Esophagus (tissue), 2 donors: ENCODE measurements at regions not wholly inside any gene's neighbourhood (a gene's known extent, or its start where the extent isn't known, plus 50 kb on each side); places are given as distances from the start of the nearest gene placed in this dataset.

ENCODE experiments used
- H3K27ac ChIP-seq, 2 donors: one replicate each; pipeline ENCODE4 v1.5.1; 2013; ENCODE audit warnings: low read depth in 2 of 2, mild to moderate bottlenecking in 2 of 2, inconsistent platforms in 1 of 2, low read length in 1 of 2, moderate library complexity in 1 of 2
- H3K27me3 ChIP-seq, 2 donors: one replicate each; pipeline ENCODE4 v1.6.1; 2013; ENCODE audit warnings: low read length in 2 of 2, control low read depth in 1 of 2, mild to moderate bottlenecking in 1 of 2; ENCODE audit not compliant: insufficient read depth in 2 of 2, control insufficient read depth in 1 of 2
- H3K36me3 ChIP-seq, 2 donors: one replicate each; pipeline ENCODE4 v1.6.1; 2013; ENCODE audit warnings: low read length in 1 of 2; ENCODE audit not compliant: control insufficient read depth in 2 of 2, insufficient read depth in 2 of 2
- H3K4me1 ChIP-seq, 2 donors: one replicate each; pipeline ENCODE4 v1.6.1; 2013; ENCODE audit warnings: low read length in 1 of 2; ENCODE audit not compliant: control insufficient read depth in 2 of 2, insufficient read depth in 2 of 2
- H3K4me3 ChIP-seq, 2 donors: one replicate each; pipeline ENCODE4 v1.5.1; 2013; ENCODE audit warnings: low read length in 2 of 2, mild to moderate bottlenecking in 2 of 2, low read depth in 1 of 2, moderate library complexity in 1 of 2
- H3K9me3 ChIP-seq, 2 donors: one replicate each; pipeline ENCODE4 v1.6.1; 2013; ENCODE audit warnings: mild to moderate bottlenecking in 2 of 2, low read depth in 1 of 2, low read length in 1 of 2, moderate library complexity in 1 of 2; ENCODE audit not compliant: control insufficient read depth in 2 of 2, insufficient read depth in 1 of 2
- WGBS, 2 donors: extraction: QIAGEN DNeasy Blood & Tissue Kit; methylation state at CpG; one replicate each; pipeline ENCODE4 v1.1.7; 2013; 5-methylcytosine and 5-hydroxymethylcytosine counted together
- donor health status: healthy with polysubstance abuse.
- donor health status: Bipolar disorder and iron deficiency.

GRCh38 chr1:193729429-193729828 lies 543.0 kb upstream of the B3GALT2 start:
- Histone ChIP-seq H3K4me3 (no peak overlapping the region), H3K4me1 (no peaks in the 10 kb centered on the region), H3K9me3 (no peaks in the 10 kb centered on the region), H3K27me3 (no peaks in the 10 kb centered on the region), H3K36me3 (no peaks in the 10 kb centered on the region), H3K27ac (no peak overlapping the region)
- WGBS, 2 donors = 60 to 61% methylated on average over 2 of the region's 2 CpGs

GRCh38 chr1:193727850-193728249 lies 541.4 kb upstream of the B3GALT2 start:
- Histone ChIP-seq H3K4me3 (no peak overlapping the region), H3K36me3 (no peaks in the 10 kb centered on the region), H3K27me3 (no peaks in the 10 kb centered on the region), H3K27ac (no peak overlapping the region), H3K4me1 (no peaks in the 10 kb centered on the region), H3K9me3 (no peaks in the 10 kb centered on the region)
- WGBS, 2 donors = 64 to 67% methylated on average over 1 of the region's 1 CpG

DNA sequence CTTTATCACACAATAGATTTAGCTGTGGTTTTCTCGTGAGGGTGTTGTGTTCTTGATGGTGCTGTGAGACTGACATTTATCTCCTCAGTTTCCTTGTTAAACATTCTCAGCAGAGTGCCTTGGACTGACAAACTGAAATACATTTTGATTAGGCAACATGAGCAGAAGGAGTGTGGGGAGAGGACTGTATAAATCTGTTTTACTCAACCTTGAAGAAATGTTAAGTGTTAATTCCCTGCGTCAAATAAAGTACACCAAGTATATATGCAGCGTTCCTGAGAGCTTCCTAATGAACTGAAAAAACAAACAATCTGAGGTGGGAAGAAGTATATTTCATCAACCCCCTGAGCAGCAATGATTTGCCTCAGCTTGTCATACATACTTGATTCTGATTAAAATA lies 540.3 kb upstream of the B3GALT2 start:
- Histone ChIP-seq H3K4me1 (no peaks in the 10 kb centered on the region), H3K27ac (no peak overlapping the region), H3K36me3 (no peaks in the 10 kb centered on the region), H3K27me3 (no peaks in the 10 kb centered on the region), H3K9me3 (no peaks in the 10 kb centered on the region), H3K4me3 (no peak overlapping the region)
- WGBS, 2 donors = 61 to 63% methylated on average over 3 of the region's 3 CpGs

- no peaks in the 10 kb centered on the region for H3K9me3 ChIP-seq
- no peaks in the 10 kb centered on the region for H3K27me3 ChIP-seq
- no peak overlapping the region for H3K4me3 ChIP-seq
- no peak overlapping the region for H3K27ac ChIP-seq
- no peaks in the 10 kb centered on the region for H3K36me3 ChIP-seq
- H3K4me1 ChIP-seq = no peaks in the 10 kb centered on the region
Observed at GRCh38 chr1:193712392-193712791, 526.0 kb upstream of the B3GALT2 start.

DNA sequence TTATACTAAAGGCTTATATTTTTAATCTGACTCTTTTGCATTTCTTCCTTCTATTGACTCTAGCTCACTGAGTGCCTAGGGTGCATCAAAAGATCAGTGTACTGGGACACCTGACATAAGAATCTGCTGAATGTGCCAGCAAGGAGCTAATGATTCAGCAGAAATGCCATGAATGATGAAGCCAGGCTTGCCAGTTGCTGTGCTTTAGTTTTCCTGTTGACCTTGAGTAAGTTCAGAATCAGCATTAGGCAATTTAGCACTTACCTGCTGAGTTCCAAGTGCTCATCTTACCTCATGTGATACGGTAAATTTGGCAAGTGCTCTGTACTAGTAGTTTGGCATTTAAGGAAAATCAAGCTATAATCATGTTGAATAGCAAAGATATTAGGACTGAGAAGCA lies 523.2 kb upstream of the B3GALT2 start:
- H3K9me3 ChIP-seq = no peaks in the 10 kb centered on the region
- H3K27ac ChIP-seq = no peak overlapping the region
- 73 to 78% methylated on average over 1 of the region's 1 CpG for WGBS, 2 donors
- H3K4me1 ChIP-seq = no peaks in the 10 kb centered on the region
- no peak overlapping the region for H3K4me3 ChIP-seq
- H3K36me3 ChIP-seq = no peaks in the 10 kb centered on the region
- H3K27me3 ChIP-seq = no peaks in the 10 kb centered on the region

- H3K36me3 ChIP-seq = no peaks in the 10 kb centered on the region
- 23 to 38% methylated on average over 2 of the region's 2 CpGs for WGBS, 2 donors
- H3K27me3 ChIP-seq = no peaks in the 10 kb centered on the region
- no peaks in the 10 kb centered on the region for H3K9me3 ChIP-seq
- H3K4me1 ChIP-seq = no peaks in the 10 kb centered on the region
- no peak overlapping the region for H3K27ac ChIP-seq
- H3K4me3 ChIP-seq = no peak overlapping the region
Observed at GRCh38 chr1:193707271-193708021, 521.0 kb upstream of the B3GALT2 start.

- Histone ChIP-seq H3K36me3 (no peaks in the 10 kb centered on the region), H3K27ac (no peak overlapping the region), H3K4me1 (no peaks in the 10 kb centered on the region), H3K27me3 (no peaks in the 10 kb centered on the region), H3K9me3 (no peaks in the 10 kb centered on the region), H3K4me3 (no peak overlapping the region)
Observed at GRCh38 chr1:193706766-193707165, 520.4 kb upstream of the B3GALT2 start.

DNA sequence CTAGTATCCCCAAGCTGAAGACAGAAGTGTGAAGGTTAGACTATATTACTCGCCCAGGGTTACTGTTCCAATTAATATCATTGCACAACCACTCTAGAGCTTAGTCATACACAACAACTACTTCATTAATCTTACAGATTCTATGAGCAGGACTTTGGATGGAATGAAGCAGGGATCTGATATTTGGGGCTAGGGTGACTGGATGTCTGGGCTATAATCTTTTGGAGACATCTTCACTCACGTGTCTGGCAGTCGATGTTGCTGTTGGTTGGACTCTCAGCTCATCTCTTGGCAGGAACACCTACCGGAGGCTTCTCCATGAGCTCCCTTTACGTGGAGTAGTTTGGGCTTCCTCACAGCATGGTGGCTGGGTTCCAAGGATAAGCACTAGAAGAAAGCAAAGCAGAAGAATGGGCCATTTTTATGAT lies 519.2 kb upstream of the B3GALT2 start:
- Histone ChIP-seq H3K9me3 (no peaks in the 10 kb centered on the region), H3K4me3 (no peak overlapping the region), H3K4me1 (no peaks in the 10 kb centered on the region), H3K27ac (no peak overlapping the region), H3K36me3 (no peaks in the 10 kb centered on the region), H3K27me3 (no peaks in the 10 kb centered on the region)
- WGBS, 2 donors = 82 to 85% methylated on average over 5 of the region's 5 CpGs

GRCh38 chr1:193703655-193704054 lies 517.2 kb upstream of the B3GALT2 start:
- no peak overlapping the region for H3K27ac ChIP-seq
- H3K4me3 ChIP-seq = no peak overlapping the region
- WGBS, 2 donors = 80 to 87% methylated on average over 1 of the region's 1 CpG
- H3K9me3 ChIP-seq = no peaks in the 10 kb centered on the region
- no peaks in the 10 kb centered on the region for H3K4me1 ChIP-seq
- no peaks in the 10 kb centered on the region for H3K27me3 ChIP-seq
- no peaks in the 10 kb centered on the region for H3K36me3 ChIP-seq

GRCh38 chr1:193703121-193703520 lies 516.7 kb upstream of the B3GALT2 start:
- H3K27ac ChIP-seq = no peak overlapping the region
- H3K4me1 ChIP-seq = no peaks in the 10 kb centered on the region
- H3K9me3 ChIP-seq = no peaks in the 10 kb centered on the region
- H3K27me3 ChIP-seq = no peaks in the 10 kb centered on the region
- no peaks in the 10 kb centered on the region for H3K36me3 ChIP-seq
- no peak overlapping the region for H3K4me3 ChIP-seq
